NOMO-1 (cell line): ENCODE measurements at regions not wholly inside any gene's neighbourhood (a gene's known extent, or its start where the extent isn't known, plus 50 kb on each side); places are given as distances from the start of the nearest gene placed in this dataset.
"Not testable (repeated sequence)": the region's sequence is repeated elsewhere in the genome, so short reads cannot be mapped to it uniquely, and the experiment has no call there.

Experiments used
- DNase-seq, 2 experiments: peaks; one replicate each; lab custom pipeline; 2025; ENCODE audit not compliant: unreplicated experiment in 2 of 2; lab: John Stamatoyannopoulos, UW

DNA sequence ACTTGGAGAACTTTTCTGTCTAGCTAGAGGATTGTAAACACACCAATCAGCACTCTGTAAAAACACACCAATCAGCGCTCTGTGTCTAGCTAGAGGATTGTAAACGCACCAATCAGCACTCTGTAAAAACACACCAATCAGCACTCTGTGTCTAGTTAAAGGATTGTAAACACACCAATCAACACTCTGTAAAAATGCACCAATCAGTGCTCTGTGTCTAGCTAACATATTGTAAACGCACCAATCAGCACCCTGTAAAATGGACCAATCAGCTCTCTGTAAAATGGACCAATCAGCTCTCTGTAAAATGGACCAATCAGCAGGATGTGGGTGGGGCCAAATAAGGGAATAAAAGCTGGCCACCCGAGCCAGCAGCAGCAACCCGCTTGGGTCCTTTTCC, 91.1 kb upstream of the KRAS start:
- not testable (repeated sequence) for DNase-seq

DNA sequence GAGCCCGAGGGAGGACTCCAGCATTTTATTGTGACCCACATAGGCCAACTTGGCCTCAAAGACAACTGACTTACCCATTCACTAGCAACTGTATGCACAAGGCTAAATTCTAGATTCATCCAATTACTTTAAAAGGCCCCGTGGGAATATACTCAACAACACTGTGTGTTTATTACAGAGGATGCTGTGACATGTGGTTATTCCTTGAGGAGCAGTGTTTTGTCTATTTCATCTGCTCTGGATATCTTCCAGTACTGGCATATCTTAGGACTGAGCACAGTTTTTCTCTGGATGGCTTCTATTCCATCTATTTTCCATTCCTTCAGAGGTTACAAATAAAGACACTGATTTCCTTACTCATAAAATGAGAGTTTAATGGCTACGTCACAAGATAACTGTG, 87.2 kb upstream of the KRAS start:
- DNase-seq = no peak

- DNase-seq = no peak
Measured at GRCh38 chr12:25332143-25332542, 81.4 kb upstream of the KRAS start.

GRCh38 chr12:25328072-25328712, 77.5 kb upstream of the KRAS start:
- no peak for DNase-seq

DNA sequence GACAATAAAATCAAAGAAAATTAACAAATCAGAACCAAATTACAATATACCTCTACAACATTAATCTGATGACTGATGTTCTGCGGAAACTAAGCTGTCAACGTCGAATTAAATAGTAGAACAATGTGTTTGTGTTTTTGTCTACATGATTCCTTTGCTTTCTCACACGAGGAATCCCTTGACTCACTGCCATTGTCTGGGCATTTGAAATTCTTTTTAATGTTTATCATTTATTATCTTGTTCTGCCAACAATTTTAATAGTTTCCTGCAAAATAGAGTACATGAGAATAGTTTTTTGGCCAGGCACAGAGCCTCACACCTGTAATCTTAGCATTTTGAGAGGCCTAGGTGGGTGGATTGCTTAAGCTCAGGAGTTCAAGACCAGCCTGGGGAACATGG, 76.6 kb upstream of the KRAS start:
- DNase-seq = no peak

DNA sequence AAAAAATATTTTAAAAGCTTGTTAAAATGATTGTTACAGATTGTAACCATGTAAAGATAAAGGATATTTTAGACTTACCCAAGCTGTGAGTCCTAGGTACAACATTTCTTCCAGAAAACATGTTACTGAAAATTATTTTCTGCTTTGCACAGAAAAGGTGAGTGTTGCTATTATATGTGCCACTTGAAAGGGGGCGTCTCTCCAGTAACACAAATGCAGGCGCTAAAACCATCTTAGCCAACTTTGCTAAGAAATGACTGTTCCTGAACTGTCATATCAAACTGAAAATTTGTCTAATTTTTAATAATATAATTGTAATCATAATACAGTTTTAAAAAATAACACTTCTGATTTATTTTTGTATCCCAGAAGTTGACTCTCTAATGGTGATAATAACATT, 75.6 kb upstream of the KRAS start:
- DNase-seq = no peak

DNA sequence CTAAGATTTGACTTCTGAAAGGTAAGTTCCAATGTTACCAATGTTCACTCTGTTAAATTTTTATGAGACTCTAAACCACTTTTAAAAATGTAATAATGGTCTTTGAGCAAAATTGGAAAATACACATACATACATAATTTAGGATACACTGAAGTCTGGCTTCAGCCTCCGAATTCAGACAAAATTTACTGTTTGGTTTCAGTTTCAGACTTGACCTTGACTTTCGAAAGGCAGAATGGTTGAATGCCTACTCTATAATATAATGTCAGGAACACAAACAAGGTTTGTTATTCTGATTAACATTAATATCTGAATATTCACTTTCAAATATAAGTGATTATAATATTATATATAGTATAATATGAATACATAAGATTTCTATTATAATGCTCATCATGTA, 74.1 kb upstream of the KRAS start:
- no peak for DNase-seq

GRCh38 chr12:25323581-25323982, 72.9 kb upstream of the KRAS start:
- DNase-seq = no peak

- DNase-seq = no peak
Measured at GRCh38 chr12:25322918-25323531, 72.3 kb upstream of the KRAS start.

DNA sequence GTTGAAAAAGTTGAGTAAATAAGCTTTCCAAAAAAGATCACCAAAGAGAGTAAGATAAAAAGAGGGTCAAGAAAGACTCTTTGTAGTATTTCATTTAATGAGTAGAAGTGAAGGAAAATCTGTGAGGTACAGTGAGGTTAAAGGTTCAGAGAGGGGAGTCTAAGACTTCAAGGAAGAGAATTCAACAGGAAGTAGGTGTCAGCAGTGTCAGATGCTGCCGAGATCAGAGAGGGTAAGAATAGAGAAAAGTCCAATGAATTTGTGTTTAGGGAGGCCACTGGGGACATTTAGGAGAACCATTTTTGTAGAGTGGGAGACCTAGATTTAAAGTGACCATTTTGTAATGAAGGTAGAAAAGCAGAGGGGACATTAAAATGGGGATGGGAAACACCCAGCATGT, 71.6 kb upstream of the KRAS start:
- DNase-seq = no peak

DNA sequence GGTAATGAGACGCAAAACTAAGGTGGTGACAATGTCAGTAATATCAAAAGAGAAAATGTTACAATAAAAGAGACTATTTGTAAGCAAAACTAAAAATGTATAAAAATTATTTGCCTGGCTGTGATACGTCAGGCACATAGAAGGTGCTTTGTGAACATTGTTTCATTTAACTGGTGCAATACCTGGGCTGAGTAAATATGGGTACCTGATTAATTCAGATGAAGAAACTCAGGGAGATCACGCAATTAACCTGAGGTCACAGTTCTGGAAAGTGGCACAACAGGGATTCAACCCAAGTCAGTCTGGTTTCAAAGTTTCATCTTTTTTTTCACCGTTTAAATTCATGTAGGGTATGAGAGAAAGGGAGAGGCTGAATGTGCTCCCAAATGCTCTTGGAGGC, 71.0 kb upstream of the KRAS start:
- no peak for DNase-seq

DNA sequence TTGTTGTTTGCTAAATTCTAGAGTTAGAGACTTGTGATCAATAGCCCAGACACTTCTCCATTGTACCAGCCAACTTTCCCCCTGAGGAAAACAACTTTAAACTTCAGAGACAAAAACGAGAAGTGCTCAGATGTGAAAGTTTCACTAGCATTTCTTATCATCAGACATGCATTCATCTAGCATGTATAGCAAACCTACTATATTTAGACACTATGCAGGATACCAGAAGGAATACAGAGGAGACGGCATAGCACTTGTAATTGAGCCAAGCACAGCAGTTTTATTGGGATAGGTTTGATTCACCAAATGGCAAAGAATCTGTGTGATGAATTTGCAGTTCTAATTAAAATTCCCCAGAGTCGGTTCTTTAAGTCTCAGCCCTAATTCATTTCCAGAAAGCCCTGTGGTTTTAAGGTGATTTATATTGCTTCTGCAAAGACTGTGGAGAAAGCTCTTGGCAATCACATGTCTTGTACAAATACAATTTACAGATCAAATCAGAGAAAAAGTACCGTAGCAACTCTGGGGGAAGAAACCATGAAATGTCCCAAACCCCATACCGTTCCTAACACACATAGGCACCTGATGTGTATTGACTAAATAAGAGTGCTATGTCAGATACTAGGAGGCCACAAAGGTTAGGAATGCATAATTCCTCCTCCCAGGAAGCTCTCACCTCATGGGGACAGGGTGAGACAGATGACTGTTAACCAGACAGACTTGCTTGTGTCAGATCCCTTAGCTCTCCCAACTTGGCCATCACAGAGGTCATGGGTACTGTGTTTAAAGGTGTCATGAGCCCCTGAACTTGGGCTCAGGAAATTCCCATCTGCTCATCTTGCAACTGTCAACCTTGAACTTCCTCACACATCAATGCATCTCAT, 69.6 kb upstream of the KRAS start:
- peak; percentile 13 to 77 for DNase-seq

GRCh38 chr12:25319233-25319984, 68.7 kb upstream of the KRAS start:
- peak in 1 of 2 experiments; percentile 16 for DNase-seq

GRCh38 chr12:25317553-25317952, 66.8 kb upstream of the KRAS start:
- no peak for DNase-seq

- no peak for DNase-seq
Measured at GRCh38 chr12:25315388-25315787, 64.7 kb upstream of the KRAS start.

DNA sequence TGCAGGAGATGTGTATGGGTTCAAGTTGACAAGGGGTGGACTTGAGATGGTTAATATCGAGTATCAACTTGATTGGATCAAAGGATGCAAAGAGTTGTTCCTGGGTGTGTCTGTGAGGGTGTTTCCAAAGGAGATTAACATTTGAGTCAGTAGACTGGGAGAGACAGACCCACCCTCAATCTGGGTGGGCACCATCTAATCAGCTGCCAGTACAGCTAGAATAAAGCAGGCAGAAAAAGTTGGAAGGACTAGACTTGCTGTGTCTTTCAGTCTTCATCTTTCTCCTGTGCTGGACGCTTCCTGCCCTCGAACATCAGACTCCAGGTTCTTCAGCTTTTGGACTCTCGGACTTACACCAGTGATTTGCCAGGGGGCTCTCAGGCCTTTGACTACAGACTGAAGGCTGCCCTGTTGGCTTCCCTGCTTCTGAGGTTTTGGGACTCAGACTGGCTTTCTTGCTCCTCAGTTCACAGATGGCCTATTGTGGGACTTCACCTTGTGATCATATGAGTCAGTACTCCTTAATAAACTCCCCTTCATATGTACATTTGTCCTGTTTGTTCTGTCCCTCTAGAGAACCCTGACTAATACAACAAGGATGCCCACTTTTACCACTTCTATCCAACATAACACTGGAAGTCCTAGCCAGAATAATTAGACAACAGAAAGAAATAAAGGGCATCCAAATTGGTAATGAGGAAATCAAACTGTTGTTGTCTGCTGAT, 62.7 kb upstream of the KRAS start:
- DNase-seq = not testable (repeated sequence)

GRCh38 chr12:25311506-25311905, 60.8 kb upstream of the KRAS start:
- no peak for DNase-seq

DNA sequence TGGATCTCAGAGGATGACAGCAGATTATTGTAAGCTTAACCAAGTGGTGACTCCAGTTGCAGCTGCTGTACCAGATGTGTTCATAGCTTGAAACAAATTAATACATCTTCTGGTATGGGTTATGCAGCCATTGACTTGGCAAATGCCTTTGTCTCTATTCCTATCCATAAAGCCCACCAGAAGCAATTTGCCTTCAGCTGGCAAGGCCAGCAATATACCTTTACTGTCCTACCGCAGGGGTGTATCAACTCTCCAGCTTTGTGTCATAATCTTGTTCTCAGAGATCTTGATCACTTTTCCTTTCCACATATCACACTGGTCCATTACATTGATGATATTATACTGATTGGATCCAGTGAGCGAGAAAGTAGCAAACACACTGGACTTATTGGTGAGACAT, 59.3 kb upstream of the KRAS start:
- not testable (repeated sequence) for DNase-seq

DNA sequence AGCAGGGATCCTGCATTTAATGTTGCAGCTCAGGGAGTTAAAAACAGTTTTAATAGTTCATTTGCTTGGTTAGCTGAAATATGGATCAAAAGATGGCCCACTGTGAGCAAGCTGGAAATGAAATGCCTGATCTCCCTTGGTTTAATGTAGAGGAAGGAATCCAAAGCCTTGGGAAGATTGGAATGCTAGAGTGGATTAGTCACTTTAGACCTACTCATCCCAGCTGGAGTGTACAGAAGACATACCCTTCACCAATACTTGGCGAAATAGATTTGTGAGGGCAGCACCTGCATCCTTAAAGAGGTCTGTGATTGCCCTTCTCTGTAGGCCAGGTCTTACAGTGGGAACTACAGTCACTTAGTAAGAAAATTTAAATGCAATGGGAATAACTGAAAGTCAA, 58.0 kb upstream of the KRAS start:
- DNase-seq = no peak

DNA sequence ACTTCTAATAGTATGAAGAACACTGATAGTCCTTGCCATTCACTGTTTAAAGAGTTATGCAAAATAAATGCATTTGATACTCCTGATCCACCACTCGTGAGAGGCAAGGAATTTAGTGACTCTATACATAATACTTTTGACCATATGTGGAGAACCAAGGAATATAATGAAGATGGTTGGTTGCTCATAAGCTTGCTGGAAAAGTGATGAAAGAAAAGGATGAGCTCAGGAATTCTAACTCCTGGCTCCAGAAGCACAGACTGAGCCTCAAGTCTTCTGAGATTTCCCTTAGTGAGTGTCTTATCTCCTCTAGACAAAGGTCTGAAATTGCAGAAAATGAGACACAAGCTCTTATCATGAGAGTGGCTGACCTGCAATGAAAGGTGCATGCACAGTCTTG, 57.1 kb upstream of the KRAS start:
- no peak for DNase-seq

- no peak for DNase-seq
Measured at GRCh38 chr12:25301798-25302197, 51.1 kb upstream of the KRAS start.
